OCI-LY1 (cell line): ENCODE measurements at regions not wholly inside any gene's neighbourhood (a gene's known extent, or its start where the extent isn't known, plus 50 kb on each side); places are given as distances from the start of the nearest gene placed in this dataset.

Source experiments
- CTCF ChIP-seq: fragments of 200-600 bp; sonication (generic), shearing (Covaris generic); IDR thresholded peaks from 2 replicates; pipeline ENCODE4 v1.5.1; 2017; ENCODE audit warnings: mild to moderate bottlenecking, antibody characterized with exemption, low read length, moderate library complexity, mixed read lengths
- EZH2 ChIP-seq: fragments of 200-600 bp; sonication (generic), shearing (Covaris generic); IDR thresholded peaks from 2 replicates; pipeline ENCODE4 v1.8.0; 2017; ENCODE audit warnings: borderline replicate concordance, mixed run types, mild to moderate bottlenecking, antibody characterized with exemption, low read length, moderate library complexity, mixed read lengths

GRCh38 chr7:121744877-121745276, 128.1 kb upstream of the PTPRZ1 start:
- TF ChIP-seq CTCF (no peak), EZH2 (no peak)
